ENCODE measurements at regions not wholly inside any gene's neighbourhood (a gene's known extent, or its start where the extent isn't known, plus 50 kb on each side); places are given as distances from the start of the nearest gene placed in this dataset.

DNA sequence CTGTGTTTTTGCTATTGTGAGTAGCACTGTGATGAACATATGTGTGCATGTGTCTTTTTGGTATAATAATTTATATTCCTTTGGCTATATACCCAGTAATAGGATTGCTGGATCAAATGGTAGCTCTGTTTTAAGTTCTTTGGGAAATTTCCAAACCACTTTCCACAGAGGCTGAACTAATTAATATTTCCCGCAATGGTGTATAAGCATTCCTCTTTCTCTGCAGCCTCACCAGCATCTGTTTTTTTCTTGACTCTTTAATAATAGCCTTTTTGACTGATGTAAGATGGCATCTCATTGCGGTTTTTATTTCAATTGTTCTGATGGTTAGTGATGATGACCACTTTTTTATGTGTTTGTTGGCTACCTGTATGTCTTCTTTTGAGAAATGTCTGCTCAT lies 247.7 kb upstream of the NDST3 start:
- TF ChIP-seq CTCF (IDR thresholded peaks at IDR 0.05) (no peak), POLR2A (IDR thresholded peaks at IDR 0.05) (no peak)

Data from Peyer's patch (tissue), 4 donors.